ENCODE measurements at regions not wholly inside any gene's neighbourhood (a gene's known extent, or its start where the extent isn't known, plus 50 kb on each side); places are given as distances from the start of the nearest gene placed in this dataset.
"Not testable (repeated sequence)": the region's sequence is repeated elsewhere in the genome, so short reads cannot be mapped to it uniquely, and the experiment has no call there.

- DNase-seq = no peak
Measured at GRCh38 chr13:64480211-64480610, 2749.9 kb downstream of the PCDH9 start.

GRCh38 chr13:64477146-64477545 is 2753.0 kb downstream of the PCDH9 start:
- no peak for DNase-seq

- not testable (repeated sequence) for DNase-seq
Measured at GRCh38 chr13:64476041-64476568, 2754.0 kb downstream of the PCDH9 start.

- no peak for DNase-seq
Measured at GRCh38 chr13:64471916-64472315, 2758.2 kb downstream of the PCDH9 start.

- DNase-seq = no peak
Measured at GRCh38 chr13:64470751-64471150, 2759.4 kb downstream of the PCDH9 start.

GRCh38 chr13:64459778-64460177 is 2770.4 kb downstream of the PCDH9 start:
- no peak for DNase-seq

- no peak for DNase-seq
Measured at GRCh38 chr13:64457976-64458375, 2772.2 kb downstream of the PCDH9 start.

- no peak for DNase-seq
Measured at GRCh38 chr13:64455124-64455523, 2775.0 kb downstream of the PCDH9 start.

GRCh38 chr13:64453831-64454230 is 2776.3 kb downstream of the PCDH9 start:
- DNase-seq = no peak

- no peak for DNase-seq
Measured at GRCh38 chr13:64446372-64446771, 2783.8 kb downstream of the PCDH9 start.

- no peak for DNase-seq
Measured at GRCh38 chr13:64441740-64442139, 2788.4 kb downstream of the PCDH9 start.

- no peak for DNase-seq
Measured at GRCh38 chr13:64438084-64438483, 2792.1 kb downstream of the PCDH9 start.

- no peak for DNase-seq
Measured at GRCh38 chr13:64429691-64430090, 2800.4 kb downstream of the PCDH9 start.

GRCh38 chr13:64428196-64428595 is 2801.9 kb downstream of the PCDH9 start:
- DNase-seq = no peak

- DNase-seq = no peak
Measured at GRCh38 chr13:64423467-64423866, 2806.7 kb downstream of the PCDH9 start.

- DNase-seq = no peak
Measured at GRCh38 chr13:64420181-64420580, 2810.0 kb downstream of the PCDH9 start.

- no peak for DNase-seq
Measured at GRCh38 chr13:64417581-64417980, 2812.6 kb downstream of the PCDH9 start.

- no peak for DNase-seq
Measured at GRCh38 chr13:64414381-64414780, 2815.8 kb downstream of the PCDH9 start.

GRCh38 chr13:64413529-64413928 is 2816.6 kb downstream of the PCDH9 start:
- no peak for DNase-seq

GRCh38 chr13:64410276-64411053 is 2819.7 kb downstream of the PCDH9 start:
- no peak for DNase-seq

- no peak for DNase-seq
Measured at GRCh38 chr13:64397701-64398100, 2832.4 kb downstream of the PCDH9 start.

GRCh38 chr13:64377606-64378005 is 2852.5 kb downstream of the PCDH9 start:
- DNase-seq = no peak

GRCh38 chr13:64371461-64371860 is 2858.7 kb downstream of the PCDH9 start:
- DNase-seq = no peak

- DNase-seq = no peak
Measured at GRCh38 chr13:64371045-64371444, 2859.1 kb downstream of the PCDH9 start.

- no peak for DNase-seq
Measured at GRCh38 chr13:64369121-64369520, 2861.0 kb downstream of the PCDH9 start.
